ENCODE measurements at regions not wholly inside any gene's neighbourhood (a gene's known extent, or its start where the extent isn't known, plus 50 kb on each side); places are given as distances from the start of the nearest gene placed in this dataset.

DNA sequence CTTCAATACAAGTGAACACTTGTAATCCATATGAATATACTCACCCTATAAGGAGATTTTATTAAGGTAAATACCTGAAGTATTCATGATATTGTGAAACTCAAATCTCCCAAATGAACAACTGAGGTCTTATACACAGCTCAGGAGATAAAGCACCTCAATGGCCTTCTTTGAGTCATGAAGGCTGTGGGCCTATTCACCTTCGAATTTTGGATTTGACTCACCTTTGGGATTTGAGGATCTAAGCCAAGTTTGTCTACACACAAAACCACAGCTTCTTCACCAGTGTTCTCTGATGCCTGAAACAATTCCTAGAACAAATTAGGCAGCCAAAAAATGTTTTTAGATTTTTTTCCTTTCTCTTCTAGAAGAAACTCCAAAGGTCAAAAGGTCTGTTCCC lies 194.1 kb downstream of the NUAK1 start:
- Histone ChIP-seq H4K20me1 (ENCODE audit: control insufficient read depth, insufficient read depth) (no peaks in the 10 kb centered on the region), H3K9ac (ENCODE audit: control insufficient read depth, insufficient read depth, low read length) (no peak overlapping the region), H3K4me3 (no peak overlapping the region), H3K36me3 (ENCODE audit: control insufficient read depth in 2 of 2, insufficient read depth in 2 of 2, low read length in 1 of 2) (no peaks in the 10 kb centered on the region), H3K9me3 (replicated peaks; ENCODE audit: control insufficient read depth, insufficient read depth, low read length) (no peaks in the 10 kb centered on the region), H3K4me2 (ENCODE audit: control insufficient read depth, insufficient read depth) (no peak overlapping the region), H3K79me2 (ENCODE audit: control insufficient read depth, insufficient read depth, low read length) (no peaks in the 10 kb centered on the region), H3K27ac (ENCODE audit: control insufficient read depth, insufficient read depth) (no peak overlapping the region), H3K27me3 (replicated peaks in 1 of 2; ENCODE audit: control insufficient read depth in 2 of 2, insufficient read depth in 2 of 2, low read length in 1 of 2) (no peaks in the 10 kb centered on the region), H2AFZ (ENCODE audit: control insufficient read depth, low read depth, low read length) (no peak overlapping the region), H3K4me1 (ENCODE audit: control insufficient read depth, insufficient read depth, low read length) (no peaks in the 10 kb centered on the region)
- ChIA-PET CTCF (interaction anchor here (1.3 kb wide), 1 partner anchor 192 kb away, joined by 3 read pairs; no protein-coding TSS in a partner anchor), RAD21 (ENCODE audit: unreplicated experiment) (no interaction called here), POLR2A (no interaction called here), SMC1A (ENCODE audit: uncharacterized antibody, unreplicated experiment) (no interaction called here)
- WGBS (ENCODE audit: insufficient coverage, insufficient replicate concordance, low lambda C conversion rate, missing lambda C conversion rate): 0% methylated on average over 1 of the region's 1 CpG
- FAIRE-seq (no peak), DNase-seq (ENCODE audit: low read depth, low spot score) (no peak), ATAC-seq (no peak)
- BruUV-seq (replicated peaks): no TSS peak
- intact Hi-C loops (cut with micrococcal nuclease; ENCODE audit: unreplicated experiment) (no loop called here), in situ Hi-C loops (cut with MboI) (no loop called here)
- TF ChIP-seq SUPT20H (IDR thresholded peaks at IDR 0.05; ENCODE audit: borderline replicate concordance, control insufficient read depth, low read depth, low read length) (no peak), SREBF1 (IDR thresholded peaks at IDR 0.05; ENCODE audit: low read length) (no peak), RUNX3 (IDR thresholded peaks at IDR 0.05; ENCODE audit: low read length) (no peak), ETV6 (conservative IDR thresholded peaks at IDR 0.05 in 1 of 2, IDR thresholded peaks at IDR 0.05 in 1 of 2; ENCODE audit: borderline replicate concordance in 1 of 2, low read depth in 1 of 2) (no peak), PAX8 (IDR thresholded peaks at IDR 0.05) (no peak), MEF2B (IDR thresholded peaks at IDR 0.05; ENCODE audit: partially characterized antibody, poor library complexity, severe bottlenecking) (no peak), RELA (IDR thresholded peaks at IDR 0.05; ENCODE audit: borderline replicate concordance, partially characterized antibody) (no peak), SPI1 (IDR thresholded peaks at IDR 0.05; ENCODE audit: borderline replicate concordance, insufficient read depth, low read depth, low read length) (no peak), SREBF2 (IDR thresholded peaks at IDR 0.05; ENCODE audit: low read length) (no peak), KDM1A (IDR thresholded peaks at IDR 0.05; ENCODE audit: borderline replicate concordance) (no peak), CBX3 (IDR thresholded peaks at IDR 0.05; ENCODE audit: borderline replicate concordance, low read depth) (no peak), SMC3 (IDR thresholded peaks at IDR 0.05; ENCODE audit: borderline replicate concordance, low read length) (no peak), E2F8 (IDR thresholded peaks at IDR 0.05; ENCODE audit: low read depth, partially characterized antibody) (no peak)
- TF ChIP-seq, protein P1, sequence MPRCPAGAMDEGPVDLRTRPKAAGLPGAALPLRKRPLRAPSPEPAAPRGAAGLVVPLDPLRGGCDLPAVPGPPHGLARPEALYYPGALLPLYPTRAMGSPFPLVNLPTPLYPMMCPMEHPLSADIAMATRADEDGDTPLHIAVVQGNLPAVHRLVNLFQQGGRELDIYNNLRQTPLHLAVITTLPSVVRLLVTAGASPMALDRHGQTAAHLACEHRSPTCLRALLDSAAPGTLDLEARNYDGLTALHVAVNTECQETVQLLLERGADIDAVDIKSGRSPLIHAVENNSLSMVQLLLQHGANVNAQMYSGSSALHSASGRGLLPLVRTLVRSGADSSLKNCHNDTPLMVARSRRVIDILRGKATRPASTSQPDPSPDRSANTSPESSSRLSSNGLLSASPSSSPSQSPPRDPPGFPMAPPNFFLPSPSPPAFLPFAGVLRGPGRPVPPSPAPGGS (IDR thresholded peaks at IDR 0.05; ENCODE audit: borderline replicate concordance, insufficient read depth, low read depth, low read length, poor library complexity, severe bottlenecking): no peak
- TF ChIP-seq, protein P2, sequence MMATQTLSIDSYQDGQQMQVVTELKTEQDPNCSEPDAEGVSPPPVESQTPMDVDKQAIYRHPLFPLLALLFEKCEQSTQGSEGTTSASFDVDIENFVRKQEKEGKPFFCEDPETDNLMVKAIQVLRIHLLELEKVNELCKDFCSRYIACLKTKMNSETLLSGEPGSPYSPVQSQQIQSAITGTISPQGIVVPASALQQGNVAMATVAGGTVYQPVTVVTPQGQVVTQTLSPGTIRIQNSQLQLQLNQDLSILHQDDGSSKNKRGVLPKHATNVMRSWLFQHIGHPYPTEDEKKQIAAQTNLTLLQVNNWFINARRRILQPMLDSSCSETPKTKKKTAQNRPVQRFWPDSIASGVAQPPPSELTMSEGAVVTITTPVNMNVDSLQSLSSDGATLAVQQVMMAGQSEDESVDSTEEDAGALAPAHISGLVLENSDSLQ (IDR thresholded peaks at IDR 0.05): no peak
- TF ChIP-seq, protein P3, sequence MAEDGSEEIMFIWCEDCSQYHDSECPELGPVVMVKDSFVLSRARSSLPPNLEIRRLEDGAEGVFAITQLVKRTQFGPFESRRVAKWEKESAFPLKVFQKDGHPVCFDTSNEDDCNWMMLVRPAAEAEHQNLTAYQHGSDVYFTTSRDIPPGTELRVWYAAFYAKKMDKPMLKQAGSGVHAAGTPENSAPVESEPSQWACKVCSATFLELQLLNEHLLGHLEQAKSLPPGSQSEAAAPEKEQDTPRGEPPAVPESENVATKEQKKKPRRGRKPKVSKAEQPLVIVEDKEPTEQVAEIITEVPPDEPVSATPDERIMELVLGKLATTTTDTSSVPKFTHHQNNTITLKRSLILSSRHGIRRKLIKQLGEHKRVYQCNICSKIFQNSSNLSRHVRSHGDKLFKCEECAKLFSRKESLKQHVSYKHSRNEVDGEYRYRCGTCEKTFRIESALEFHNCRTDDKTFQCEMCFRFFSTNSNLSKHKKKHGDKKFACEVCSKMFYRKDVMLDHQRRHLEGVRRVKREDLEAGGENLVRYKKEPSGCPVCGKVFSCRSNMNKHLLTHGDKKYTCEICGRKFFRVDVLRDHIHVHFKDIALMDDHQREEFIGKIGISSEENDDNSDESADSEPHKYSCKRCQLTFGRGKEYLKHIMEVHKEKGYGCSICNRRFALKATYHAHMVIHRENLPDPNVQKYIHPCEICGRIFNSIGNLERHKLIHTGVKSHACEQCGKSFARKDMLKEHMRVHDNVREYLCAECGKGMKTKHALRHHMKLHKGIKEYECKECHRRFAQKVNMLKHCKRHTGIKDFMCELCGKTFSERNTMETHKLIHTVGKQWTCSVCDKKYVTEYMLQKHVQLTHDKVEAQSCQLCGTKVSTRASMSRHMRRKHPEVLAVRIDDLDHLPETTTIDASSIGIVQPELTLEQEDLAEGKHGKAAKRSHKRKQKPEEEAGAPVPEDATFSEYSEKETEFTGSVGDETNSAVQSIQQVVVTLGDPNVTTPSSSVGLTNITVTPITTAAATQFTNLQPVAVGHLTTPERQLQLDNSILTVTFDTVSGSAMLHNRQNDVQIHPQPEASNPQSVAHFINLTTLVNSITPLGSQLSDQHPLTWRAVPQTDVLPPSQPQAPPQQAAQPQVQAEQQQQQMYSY (CRISPR knock-in tag; IDR thresholded peaks at IDR 0.05): no peak
